ENCODE measurements at regions not wholly inside any gene's neighbourhood (a gene's known extent, or its start where the extent isn't known, plus 50 kb on each side); places are given as distances from the start of the nearest gene placed in this dataset.

DNA sequence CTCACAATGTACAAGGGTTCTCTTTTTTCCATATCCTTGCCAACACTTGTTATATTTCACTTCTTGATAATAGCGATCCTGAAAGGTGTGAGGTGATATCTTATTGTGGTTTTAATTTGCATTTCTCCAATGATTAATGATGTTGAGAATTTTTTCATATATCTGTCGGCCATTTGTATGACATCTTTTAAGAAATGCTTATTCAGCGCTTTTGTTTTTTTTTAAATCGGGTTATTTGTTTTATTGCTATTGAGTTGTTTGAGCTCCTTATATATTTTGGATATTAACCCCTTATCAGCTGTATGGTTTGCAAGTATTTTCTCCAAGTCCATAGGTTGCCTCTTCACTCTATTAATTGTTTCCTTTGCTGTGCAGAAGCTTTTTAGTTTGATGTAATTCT is 218.8 kb downstream of the MTERF1 start:
- ChIA-PET POLR2A (no interaction called here), CTCF (ENCODE audit: low intra/inter-chr PET ratio, low total read pairs) (no interaction called here)
- no peak overlapping the region for H3K27ac ChIP-seq (ENCODE audit: extremely low read length, insufficient read depth, low read length)
- WGBS (ENCODE audit: low lambda C conversion rate): 33% methylated on average over 4 of the region's 4 CpGs
- no peak overlapping the region for H2AFZ ChIP-seq (ENCODE audit: low read length)
- H4K20me1 ChIP-seq (ENCODE audit: insufficient read depth, low read length): no peaks in the 10 kb centered on the region
- BruUV-seq (replicated peaks): no TSS peak
- H3K79me2 ChIP-seq (ENCODE audit: insufficient read depth, low read length): no peaks in the 10 kb centered on the region
- no peak for DNase-seq (ENCODE audit: low spot score)
- no peaks in the 10 kb centered on the region for H3K36me3 ChIP-seq (replicated peaks in 1 of 2; ENCODE audit: control insufficient read depth in 1 of 2, insufficient read depth in 2 of 2, low read length in 2 of 2)
- TF ChIP-seq MAFK (conservative IDR thresholded peaks at IDR 0.05 in 1 of 2, IDR thresholded peaks at IDR 0.05 in 1 of 2; ENCODE audit: low read length in 2 of 2) (peak; percentile 94 to 98), MAFF (IDR thresholded peaks at IDR 0.05; ENCODE audit: low read depth, low read length) (peak; percentile 97), ZNF615 (CRISPR knock-in tag; IDR thresholded peaks at IDR 0.05; ENCODE audit: borderline replicate concordance) (no peak), NCOA1 (CRISPR knock-in tag; IDR thresholded peaks at IDR 0.05) (no peak)
- TF ChIP-seq, protein P1, sequence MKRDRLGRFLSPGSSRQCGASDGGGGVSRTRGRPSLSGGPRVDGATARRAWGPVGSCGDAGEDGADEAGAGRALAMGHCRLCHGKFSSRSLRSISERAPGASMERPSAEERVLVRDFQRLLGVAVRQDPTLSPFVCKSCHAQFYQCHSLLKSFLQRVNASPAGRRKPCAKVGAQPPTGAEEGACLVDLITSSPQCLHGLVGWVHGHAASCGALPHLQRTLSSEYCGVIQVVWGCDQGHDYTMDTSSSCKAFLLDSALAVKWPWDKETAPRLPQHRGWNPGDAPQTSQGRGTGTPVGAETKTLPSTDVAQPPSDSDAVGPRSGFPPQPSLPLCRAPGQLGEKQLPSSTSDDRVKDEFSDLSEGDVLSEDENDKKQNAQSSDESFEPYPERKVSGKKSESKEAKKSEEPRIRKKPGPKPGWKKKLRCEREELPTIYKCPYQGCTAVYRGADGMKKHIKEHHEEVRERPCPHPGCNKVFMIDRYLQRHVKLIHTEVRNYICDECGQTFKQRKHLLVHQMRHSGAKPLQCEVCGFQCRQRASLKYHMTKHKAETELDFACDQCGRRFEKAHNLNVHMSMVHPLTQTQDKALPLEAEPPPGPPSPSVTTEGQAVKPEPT (CRISPR knock-in tag; IDR thresholded peaks at IDR 0.05; ENCODE audit: low read depth): no peak
- TF ChIP-seq, protein P2, sequence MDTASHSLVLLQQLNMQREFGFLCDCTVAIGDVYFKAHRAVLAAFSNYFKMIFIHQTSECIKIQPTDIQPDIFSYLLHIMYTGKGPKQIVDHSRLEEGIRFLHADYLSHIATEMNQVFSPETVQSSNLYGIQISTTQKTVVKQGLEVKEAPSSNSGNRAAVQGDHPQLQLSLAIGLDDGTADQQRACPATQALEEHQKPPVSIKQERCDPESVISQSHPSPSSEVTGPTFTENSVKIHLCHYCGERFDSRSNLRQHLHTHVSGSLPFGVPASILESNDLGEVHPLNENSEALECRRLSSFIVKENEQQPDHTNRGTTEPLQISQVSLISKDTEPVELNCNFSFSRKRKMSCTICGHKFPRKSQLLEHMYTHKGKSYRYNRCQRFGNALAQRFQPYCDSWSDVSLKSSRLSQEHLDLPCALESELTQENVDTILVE (CRISPR knock-in tag; IDR thresholded peaks at IDR 0.05): no peak
- TF ChIP-seq, protein P3, sequence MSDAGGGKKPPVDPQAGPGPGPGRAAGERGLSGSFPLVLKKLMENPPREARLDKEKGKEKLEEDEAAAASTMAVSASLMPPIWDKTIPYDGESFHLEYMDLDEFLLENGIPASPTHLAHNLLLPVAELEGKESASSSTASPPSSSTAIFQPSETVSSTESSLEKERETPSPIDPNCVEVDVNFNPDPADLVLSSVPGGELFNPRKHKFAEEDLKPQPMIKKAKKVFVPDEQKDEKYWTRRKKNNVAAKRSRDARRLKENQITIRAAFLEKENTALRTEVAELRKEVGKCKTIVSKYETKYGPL (CRISPR knock-in tag; IDR thresholded peaks at IDR 0.05): no peak
- TF ChIP-seq, protein P4, sequence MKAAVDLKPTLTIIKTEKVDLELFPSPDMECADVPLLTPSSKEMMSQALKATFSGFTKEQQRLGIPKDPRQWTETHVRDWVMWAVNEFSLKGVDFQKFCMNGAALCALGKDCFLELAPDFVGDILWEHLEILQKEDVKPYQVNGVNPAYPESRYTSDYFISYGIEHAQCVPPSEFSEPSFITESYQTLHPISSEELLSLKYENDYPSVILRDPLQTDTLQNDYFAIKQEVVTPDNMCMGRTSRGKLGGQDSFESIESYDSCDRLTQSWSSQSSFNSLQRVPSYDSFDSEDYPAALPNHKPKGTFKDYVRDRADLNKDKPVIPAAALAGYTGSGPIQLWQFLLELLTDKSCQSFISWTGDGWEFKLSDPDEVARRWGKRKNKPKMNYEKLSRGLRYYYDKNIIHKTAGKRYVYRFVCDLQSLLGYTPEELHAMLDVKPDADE (CRISPR knock-in tag; IDR thresholded peaks at IDR 0.05): no peak
- H3K4me1 ChIP-seq (ENCODE audit: insufficient read depth, low read length): no peaks in the 10 kb centered on the region
- H3K9ac ChIP-seq (ENCODE audit: insufficient read depth, low read depth, low read length): no peak overlapping the region
- in situ Hi-C loops (cut with HindIII; ENCODE audit: extremely low pct_ligation_motif_present, low pct_unique_long_range_greater_than_20kb): no loop called here
- FAIRE-seq: no peak
- H3K4me2 ChIP-seq (ENCODE audit: low read depth, low read length): no peak overlapping the region
- H3K27me3 ChIP-seq (ENCODE audit: control insufficient read depth in 1 of 2, insufficient read depth in 2 of 2, low read length in 2 of 2): no peaks in the 10 kb centered on the region
- no peak for ATAC-seq
- intact Hi-C loops (cut with micrococcal nuclease; ENCODE audit: unreplicated experiment): no loop called here
- H3K9me3 ChIP-seq (ENCODE audit: low read length): no peaks in the 10 kb centered on the region
- H3K4me3 ChIP-seq (replicated peaks in 1 of 3; ENCODE audit: insufficient read depth in 1 of 3, low read depth in 2 of 3, low read length in 3 of 3): no peak overlapping the region

Data from HepG2 (cell line).